ENCODE measurements at regions not wholly inside any gene's neighbourhood (a gene's known extent, or its start where the extent isn't known, plus 50 kb on each side); places are given as distances from the start of the nearest gene placed in this dataset.

DNA sequence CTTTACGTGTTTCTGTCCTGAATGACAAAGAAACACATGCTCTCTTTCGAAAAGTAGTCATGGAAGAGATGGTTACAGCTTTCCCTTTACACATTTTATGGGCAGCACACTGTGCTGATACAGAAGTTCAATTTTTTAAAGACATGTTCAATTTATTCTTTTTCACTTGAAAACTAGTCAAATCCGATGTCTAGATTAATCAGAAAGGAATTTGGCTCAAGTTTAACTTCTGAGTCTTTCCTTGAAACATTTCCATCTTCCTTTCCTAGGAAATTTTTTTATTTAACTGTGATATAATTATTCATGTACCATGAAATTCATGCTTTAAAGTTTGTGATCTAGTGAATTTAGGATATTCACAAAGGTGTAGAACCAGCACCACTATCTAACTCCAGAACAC is 360.1 kb downstream of the TNS3 start:
- DNase-seq (ENCODE audit: low read depth in 2 of 2): no peak

DNA sequence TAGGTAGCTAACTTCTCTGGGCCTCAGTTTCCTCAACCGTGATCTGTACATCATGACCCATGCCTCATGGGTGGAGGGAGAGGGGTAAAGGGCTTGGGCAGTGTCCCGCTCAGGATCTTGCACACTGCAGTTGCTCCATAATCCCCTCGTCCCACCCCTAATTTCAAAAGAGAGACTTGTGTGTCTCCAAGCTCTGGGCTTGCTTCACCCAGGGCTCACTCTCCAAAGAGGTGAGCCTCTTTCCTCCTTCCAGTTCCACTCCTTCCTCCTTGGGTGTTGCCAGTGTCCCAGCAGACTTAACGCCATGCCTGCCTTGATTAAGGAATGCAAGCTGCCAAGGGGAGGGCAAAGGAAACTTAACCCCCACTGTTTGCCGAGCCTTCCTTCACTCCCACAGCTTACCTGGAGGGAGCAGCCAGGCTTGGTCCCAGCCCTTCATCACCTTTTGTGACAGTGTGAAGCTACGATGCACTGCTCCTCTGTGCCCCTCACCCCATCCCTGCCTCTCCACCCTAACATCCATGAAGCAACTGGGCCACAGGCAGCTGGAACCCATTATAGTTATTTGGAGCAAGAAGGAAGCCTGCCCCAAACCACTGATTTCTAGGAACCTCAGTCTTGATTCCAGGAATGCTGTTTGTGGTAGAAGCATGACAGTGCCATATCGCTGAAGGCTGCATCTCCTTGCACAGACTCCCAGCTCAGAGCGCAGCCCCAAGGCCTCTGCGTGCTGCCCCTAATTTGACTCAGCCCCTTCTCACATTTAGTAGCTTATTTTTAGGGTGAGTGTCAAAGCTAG is 363.3 kb downstream of the TNS3 start:
- no peak for DNase-seq (ENCODE audit: low read depth in 2 of 2)

DNA sequence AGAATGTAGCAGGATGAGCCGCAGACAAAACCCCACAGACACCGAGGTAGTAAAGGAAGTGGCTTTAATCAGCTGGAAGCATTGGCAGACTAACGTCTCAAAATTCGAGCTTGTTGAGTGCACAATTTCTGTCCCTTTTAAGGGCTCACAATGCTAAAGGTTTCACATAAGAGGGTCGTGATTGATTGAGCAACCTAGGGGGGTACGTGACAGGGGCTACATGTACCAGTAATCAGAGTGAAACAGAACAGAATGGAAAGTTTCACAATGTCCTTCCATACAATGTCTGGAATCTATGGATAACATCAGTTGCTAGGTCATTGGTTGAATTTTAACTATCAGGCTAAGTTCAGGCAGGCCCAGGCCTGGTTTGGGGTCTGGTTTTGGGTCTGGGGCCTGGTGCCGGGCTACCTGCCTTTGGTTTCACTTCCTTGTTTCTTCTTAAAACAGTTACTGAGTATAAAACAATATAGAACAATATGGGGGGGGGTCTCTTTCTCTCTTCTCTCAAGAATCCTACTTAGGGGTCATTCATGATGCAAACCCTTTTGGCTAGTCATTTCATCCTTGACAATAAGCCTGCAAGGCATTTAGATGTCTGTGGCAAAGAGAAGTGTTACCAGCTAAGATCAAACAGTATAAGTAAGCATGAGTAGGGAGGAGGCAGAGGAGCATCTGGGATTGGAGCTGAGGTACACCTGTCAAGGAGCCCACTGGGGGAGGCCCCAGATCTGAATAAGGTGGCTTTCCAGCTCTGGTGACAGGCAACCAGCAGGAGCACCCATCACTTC is 364.1 kb downstream of the TNS3 start:
- DNase-seq (ENCODE audit: low read depth in 2 of 2): no peak

DNA sequence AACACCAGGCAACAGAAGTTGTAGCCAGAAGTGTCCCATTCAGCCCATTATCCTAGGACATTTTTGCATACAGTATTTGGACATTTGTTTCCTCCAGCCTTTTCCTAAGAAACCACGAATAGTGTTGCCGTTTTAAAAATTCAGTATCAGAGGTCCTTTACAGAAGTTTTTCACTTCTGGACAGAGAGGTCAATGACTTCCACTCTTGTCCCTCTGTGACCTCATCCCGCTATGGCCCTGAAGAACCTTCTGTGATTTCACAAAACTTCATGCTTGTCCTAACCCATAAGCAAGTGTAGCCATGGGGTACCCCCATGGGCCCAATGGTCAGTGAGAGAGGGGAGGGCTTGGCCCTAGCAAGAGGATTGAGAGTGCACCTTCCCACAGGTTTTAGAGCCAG is 364.8 kb downstream of the TNS3 start:
- no peak for DNase-seq (ENCODE audit: low read depth in 2 of 2)

DNA sequence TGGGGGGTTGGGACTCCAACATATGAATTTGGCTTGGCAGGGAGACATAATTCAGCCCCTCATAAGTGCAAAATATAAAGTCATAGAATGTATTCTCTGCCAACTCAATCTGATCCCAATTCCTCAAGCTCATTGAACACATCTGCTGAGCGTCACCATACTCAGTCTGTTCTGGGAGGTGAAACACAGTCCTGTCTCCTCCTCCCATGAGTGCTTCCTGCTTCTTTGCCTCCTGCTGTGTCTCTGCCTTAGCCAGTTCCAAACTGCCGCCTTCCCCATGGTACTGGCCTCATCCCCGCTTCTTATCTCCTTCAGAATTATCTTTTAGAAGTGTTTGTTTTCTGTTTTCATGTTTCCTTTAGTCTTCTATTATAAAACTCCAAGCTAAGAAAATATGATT is 365.5 kb downstream of the TNS3 start:
- no peak for DNase-seq (ENCODE audit: low read depth in 2 of 2)

DNA sequence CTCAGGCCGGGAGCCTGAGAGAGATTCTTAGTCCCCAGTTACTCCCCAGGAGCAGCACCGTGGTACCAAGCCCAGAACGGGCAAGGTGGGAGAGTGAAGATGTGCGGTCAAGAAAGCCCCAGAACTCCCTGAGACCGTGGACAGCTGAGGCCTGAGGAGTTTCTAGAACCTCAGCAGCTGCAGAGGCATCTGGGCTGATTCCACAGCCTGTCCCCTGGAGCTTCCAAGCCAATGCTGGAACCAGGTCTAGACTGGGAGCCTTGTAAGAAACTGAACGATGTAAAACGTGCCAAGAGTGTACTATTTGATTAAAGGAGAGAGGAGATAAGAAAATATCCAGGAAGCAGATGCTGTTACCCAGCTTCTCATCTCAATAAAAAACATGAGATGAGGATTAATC is 366.3 kb downstream of the TNS3 start:
- no peak for DNase-seq (ENCODE audit: low read depth in 2 of 2)

DNA sequence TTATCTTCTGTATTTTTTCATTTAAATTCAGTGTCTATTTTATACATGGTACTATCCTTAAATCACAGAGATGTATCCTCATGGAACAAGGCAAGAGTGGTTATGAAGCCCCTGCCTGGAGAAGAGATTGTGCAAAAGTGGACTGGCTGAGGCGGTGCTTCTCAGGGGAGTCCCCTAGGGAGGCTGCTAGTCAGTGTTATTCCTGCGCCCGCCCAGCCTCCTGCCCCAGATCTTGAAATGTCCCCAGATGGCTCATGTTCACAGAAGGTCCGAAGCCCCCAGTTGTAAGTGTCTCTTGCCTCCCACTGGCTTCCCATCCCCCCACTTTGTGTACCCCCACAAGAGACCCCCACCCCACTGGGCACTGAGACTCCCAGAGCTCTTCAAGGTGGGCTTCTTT is 366.9 kb downstream of the TNS3 start:
- no peak for DNase-seq (ENCODE audit: low read depth in 2 of 2)

DNA sequence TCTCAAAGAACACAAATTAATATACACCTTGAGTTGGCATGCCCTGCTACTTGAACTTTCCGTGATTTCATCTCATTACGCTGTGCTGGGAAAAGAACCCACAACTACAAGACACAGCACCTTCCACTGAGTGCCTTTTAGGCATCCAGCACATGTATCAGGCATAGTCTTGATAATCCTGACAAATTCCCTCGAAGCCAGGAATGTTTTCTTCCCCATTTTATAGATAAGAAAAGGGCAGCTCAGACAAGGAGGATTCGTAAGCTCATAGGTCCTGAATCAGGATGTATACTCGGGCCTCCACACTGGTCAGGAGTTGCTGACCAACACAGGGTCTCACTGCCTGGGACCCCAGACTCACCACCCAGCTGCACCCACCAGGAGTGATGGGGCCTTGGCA is 368.6 kb downstream of the TNS3 start:
- DNase-seq (ENCODE audit: low read depth in 2 of 2): no peak

DNA sequence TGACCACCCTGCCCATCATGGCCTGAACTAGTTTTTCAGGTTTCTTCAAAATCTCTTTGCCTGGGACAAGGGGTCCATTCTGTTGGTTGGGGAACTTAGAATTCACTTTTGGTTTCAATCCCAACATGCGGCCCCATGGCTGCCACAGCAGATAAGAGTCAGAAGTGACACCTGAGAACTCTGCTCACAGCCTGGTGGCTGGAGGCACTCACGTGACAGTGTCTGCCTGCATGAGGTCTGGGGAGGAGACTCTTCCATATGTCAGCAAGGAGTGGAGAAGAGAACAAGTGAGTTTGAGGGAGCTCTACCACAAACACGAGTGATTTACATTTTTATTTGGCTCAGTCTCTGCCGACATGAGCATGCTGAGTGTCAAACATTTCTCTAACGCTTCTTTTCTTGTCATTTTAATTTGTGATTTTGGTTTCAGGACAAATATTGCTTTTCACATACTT is 370.4 kb downstream of the TNS3 start:
- DNase-seq (ENCODE audit: low read depth in 2 of 2): no peak

DNA sequence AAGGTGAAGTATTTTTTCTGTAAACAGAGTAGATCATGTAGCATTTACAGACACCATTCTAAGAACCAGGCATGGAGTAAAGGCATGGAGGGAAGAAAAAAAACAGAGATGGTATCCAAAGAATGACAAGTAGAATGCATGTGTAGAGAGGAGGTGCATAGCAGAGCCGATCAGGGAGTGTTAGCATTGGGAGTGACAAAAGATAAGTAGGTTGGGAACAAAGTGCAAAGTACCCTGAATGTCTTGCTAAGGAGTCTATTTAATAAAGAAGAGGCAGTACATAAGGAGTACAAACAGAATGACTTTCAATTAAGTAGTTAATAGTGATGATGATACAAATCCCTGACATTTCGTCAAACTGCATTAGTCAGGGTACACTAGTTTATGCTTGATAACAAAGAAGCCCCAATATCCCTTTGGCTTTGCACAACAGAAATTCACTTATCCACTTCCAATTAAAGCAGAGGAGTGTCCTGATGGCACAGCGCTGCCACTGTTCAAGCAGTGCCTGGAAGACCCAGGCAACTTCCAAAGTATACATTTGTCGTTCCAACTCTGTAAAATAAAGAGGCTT is 371.5 kb downstream of the TNS3 start:
- no peak for DNase-seq (ENCODE audit: low read depth in 2 of 2)

DNA sequence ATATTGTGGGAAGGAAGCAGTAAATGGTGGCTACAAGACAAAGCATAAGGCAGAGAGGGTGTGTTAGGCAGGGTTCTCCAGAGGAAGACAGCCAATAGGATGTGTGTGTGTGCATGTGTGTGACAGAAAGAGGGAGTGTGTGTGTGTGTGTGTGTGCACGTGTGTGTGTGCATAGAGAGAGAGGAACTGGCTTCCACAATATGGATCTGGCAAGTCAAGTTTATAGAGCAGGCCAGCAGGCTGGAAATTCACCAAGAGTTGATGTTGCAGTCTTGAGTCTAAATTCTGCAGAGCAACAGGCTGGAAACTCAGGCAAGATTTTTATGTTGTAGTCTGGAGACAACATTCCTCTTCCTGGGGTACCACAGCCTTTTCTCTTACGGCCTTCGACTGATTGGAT is 374.0 kb downstream of the TNS3 start:
- no peak for DNase-seq (ENCODE audit: low read depth in 2 of 2)

DNA sequence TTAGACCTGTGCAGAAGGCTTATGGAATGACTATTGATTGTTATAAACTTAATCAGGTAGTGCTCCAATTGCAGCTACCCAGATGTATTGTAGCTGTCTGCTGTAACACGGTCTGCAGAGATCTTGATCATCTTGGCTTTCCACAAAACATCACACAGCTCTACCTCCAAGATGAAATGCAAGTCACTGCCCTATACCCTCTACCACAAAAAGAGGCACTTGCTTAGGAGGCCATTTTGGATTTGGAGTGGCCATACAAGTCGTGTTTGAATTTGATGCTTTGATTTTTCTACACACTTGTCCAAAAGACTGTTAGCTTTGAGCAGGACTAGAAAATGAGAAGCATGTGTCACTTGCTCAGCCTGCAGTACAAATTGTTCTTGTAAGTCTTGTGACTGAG is 377.2 kb downstream of the TNS3 start:
- DNase-seq (ENCODE audit: low read depth in 2 of 2): no peak

DNA sequence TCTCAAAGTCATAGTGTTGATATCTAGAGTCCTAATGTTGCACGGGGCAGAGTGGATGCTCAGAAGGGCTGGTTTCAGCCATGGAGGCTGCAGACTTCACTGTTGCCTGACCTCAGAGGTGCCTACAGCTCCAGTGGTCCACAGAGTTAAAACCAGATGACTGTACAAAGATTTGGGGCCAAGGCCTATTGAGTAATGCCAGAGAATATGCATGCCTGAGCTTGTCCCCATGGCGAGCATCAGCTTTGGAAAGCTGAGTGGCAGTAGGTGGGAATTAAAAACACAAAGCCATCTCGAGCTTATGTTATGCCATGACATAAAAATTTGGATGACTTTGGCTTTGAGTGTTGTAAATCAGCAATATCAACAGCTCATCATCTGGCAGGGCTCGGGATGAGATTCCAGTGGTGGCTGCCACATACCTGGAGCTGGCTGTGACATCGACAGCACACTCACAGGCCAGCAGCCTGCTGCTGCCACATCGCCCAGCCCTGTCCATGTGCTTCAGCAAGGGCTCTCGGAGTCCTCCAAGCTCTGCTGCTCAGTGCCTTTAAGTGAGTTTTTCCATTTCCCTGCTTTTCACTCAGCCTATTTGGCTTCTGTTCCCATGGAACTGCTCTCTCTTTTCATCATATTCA is 379.6 kb downstream of the TNS3 start:
- DNase-seq (ENCODE audit: low read depth in 2 of 2): no peak

DNA sequence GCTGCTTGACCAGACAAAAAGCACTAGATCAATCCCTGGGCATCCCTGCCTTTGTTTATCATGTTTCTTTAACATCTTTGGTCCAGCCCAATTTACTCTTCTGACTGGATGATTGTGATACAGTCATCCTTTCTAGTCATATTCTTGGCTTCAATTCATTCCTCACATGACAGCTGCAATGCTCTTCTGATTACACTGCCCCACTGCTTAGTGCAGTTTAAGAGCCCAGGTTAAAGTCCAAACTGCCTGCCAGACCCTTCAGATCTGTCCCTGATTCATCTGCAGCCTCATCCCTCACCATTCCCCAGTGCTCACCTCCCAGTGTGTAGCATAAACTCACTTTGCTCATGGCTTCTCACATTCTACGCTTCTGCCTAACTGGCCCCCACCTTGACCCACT is 383.8 kb downstream of the TNS3 start:
- DNase-seq (ENCODE audit: low read depth in 2 of 2): no peak

DNA sequence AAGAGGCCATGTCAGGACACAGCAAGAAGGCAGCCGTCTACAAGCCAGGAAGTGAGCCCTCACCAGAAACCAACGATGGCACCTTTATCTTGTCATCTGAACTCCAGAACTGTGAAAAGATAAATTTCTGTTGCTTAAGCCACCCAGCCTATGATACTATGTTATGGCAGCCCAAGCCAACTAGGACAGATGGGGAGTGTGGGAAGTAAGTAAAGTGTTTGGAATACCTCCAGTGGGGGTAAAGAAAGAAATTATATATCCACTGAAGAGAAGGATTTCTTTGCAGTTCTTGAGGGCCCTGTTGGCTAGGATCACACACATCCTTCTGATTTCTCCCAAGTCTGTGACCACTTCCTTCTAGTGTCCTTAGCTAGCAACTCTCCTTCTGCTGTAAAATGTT is 384.4 kb downstream of the TNS3 start:
- DNase-seq (ENCODE audit: low read depth in 2 of 2): no peak

DNA sequence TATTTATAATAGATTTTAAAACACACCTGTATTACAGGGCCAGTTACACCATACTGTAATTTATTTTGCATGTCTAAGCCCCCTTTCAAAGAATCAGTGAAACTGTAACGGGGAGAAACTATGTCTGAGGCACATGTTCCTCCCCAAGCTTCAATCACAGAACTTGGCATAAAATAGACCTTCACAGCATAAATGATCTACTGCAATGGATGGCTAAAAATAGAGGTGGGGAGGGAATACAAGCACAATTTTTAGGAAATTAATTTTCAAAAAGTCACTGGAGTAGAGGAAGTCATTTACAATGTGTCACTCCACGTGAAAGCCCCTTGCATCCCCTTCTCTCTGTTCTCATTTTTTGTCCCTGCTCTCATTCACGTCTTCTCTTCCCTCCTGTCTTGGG is 385.2 kb downstream of the TNS3 start:
- no peak for DNase-seq (ENCODE audit: low read depth in 2 of 2)

DNA sequence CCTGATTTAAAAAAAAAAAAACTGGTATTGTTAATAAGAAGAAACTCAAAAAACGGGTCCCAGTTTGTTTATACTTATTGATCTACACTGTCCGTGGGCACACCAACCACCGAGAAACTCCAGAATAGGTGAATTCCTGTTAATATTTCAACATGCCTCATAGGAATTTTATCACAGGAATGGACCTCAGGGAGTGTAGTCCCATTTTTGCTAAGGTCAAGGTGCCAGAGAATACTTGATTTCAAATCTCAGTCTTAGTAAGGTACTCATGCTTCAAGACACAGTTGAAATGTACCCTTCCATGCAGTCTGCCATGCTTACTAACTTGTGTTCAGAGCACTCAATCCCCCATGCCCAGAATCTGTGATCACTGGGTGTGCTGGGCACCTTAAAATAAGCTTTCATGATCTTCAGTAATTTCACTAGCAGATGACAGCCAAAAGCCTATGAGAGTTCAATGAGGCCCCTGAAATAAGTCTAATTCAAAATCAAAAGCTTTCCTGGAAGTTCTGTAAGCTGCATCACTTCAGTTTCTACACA is 385.7 kb downstream of the TNS3 start:
- no peak for DNase-seq (ENCODE audit: low read depth in 2 of 2)

DNA sequence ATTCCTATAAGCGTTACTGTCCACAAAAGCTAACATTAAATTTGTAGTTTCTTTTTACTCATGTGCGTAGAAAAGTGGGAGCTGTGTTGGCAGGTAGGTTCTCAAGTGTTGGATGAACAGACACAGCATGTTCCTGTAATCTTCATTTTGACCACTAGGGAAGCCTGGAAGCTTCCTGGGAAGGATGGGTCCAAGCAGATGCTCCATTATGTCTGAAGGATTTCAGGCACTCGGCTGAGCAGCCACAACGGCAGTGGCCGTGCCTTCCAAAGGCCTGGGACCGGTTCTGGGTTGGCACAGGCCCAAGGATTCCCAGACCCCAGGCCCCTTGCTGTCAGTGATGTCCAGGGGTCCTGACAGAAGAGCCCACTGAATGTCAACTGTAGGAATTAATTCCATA is 386.3 kb downstream of the TNS3 start:
- no peak for DNase-seq (ENCODE audit: low read depth in 2 of 2)

DNA sequence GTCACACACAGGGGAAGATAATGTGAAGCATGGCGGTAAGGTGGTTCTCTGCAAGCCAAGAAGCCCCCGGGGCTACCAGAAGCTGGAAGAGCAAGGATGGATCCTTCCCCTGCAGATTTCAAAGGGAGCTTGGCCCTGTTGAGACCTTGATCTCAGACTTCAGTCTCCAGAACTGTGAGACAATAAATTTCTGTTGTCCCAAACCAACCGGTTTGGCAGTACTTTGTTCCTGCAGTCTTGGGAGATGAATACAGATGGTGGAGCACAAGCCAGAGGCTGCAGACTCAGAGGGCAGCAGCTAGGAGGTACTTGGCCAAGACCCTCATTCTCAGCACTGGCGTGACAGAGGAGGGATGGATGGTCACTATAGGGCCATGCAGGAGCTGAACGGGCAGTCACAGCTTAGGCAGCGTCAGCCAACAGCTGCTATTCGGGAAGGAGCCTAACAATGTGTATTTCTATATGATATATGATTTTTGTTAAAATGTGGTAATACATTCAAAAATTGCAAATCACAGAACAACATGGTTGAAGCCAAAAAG is 387.3 kb downstream of the TNS3 start:
- no peak for DNase-seq (ENCODE audit: low read depth in 2 of 2)

DNA sequence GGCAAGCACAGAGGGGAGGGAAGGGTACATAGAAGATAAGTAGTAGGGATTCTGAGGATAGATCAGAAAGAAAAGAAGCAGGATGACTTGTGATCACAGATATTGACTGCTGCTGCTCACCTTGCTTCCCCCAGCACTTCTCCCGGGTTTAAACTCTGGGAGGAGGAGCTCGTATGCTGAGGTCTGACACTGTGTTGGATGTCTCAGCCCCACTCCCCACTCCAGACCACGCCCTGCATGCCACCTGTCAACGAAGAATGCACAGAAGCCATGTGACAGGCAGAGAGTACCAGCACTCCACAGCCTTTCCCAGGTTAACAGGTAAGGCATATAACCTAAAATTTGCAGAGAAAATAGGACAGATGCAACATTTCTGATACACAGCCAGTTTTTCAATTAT is 388.9 kb downstream of the TNS3 start:
- no peak for DNase-seq (ENCODE audit: low read depth in 2 of 2)

DNA sequence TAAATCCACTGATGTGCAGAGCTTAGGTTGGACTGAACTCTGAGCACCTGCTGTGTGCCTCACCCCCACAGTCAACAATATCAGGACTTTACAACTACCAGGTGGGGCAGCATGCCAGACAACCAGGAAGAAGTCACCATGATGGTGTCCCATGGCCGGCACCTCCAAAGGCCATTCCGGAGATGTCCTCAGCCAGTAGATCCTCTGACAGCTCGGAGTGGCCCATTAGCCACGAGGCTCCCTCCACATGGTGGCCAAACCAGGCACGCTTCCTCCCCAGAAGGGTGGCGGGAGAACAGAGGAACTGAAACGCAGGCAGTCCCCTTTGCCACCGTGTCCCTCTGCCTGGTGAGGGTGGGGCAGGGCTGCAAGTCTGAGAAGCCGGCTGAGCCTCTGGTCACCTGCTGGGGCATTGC is 390.0 kb downstream of the TNS3 start:
- no peak for DNase-seq (ENCODE audit: low read depth in 2 of 2)

DNA sequence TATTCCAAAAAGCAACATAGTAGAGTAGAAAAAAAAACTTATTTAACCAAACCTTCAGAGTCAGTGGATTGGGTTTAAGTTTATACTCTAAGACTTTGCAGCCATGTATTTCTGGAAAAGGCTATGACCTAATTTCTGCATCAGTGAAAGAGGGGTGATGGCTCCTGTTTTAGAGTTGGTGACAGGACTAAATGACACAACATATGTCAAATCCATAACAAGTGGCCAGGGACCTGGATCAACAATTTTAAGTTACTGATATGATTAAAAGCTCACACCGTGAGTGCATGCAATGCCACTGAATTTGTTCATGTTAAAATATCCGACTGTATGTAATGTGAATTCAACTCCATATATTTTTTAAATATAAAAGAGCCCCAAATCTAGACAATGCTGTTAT is 390.6 kb downstream of the TNS3 start:
- no peak for DNase-seq (ENCODE audit: low read depth in 2 of 2)

Measured in stimulated activated CD8-positive, alpha-beta memory T cell treated with anti-CD3 and anti-CD28 coated beads, Interleukin-2, amount 100 ng/mL, for 48 hours (primary cell).